ENCODE measurements at regions not wholly inside any gene's neighbourhood (a gene's known extent, or its start where the extent isn't known, plus 50 kb on each side); places are given as distances from the start of the nearest gene placed in this dataset.

- Histone ChIP-seq H3K27me3 (ENCODE audit: control insufficient read depth in 2 of 2, insufficient read depth in 2 of 2, low read length in 2 of 2) (no peaks in the 10 kb centered on the region), H3K9ac (ENCODE audit: insufficient read depth in 1 of 2, low read depth in 2 of 2, low read length in 2 of 2) (no peak overlapping the region), H3K4me3 (no peak overlapping the region), H2AFZ (ENCODE audit: low read depth, low read length) (no peak overlapping the region), H4K20me1 (replicated peaks; ENCODE audit: control insufficient read depth, insufficient read depth, low read length) (no peaks in the 10 kb centered on the region), H3K4me1 (replicated peaks in 1 of 2; ENCODE audit: control insufficient read depth in 2 of 2, insufficient read depth in 2 of 2, low read length in 2 of 2) (no peaks in the 10 kb centered on the region), H3K27ac (ENCODE audit: extremely low read depth, low read depth, low read length) (no peak overlapping the region), H3K9me3 (replicated peaks; ENCODE audit: control insufficient read depth, insufficient read depth, low read depth, low read length) (no peaks in the 10 kb centered on the region), H3K79me2 (ENCODE audit: control insufficient read depth, insufficient read depth, low read length) (no peaks in the 10 kb centered on the region), H3K4me2 (ENCODE audit: insufficient read depth, low read length) (no peak overlapping the region), H3K9me1 (ENCODE audit: control insufficient read depth, insufficient read depth, low read length) (no peaks in the 10 kb centered on the region), H3K36me3 (ENCODE audit: control insufficient read depth, insufficient read depth, low read length) (no peaks in the 10 kb centered on the region)
- TF ChIP-seq KLF1 (tag; IDR thresholded peaks at IDR 0.05) (no peak), TBP (optimal IDR thresholded peaks at IDR 0.05; ENCODE audit: low read depth, low read length) (no peak), C11orf30 (IDR thresholded peaks at IDR 0.05; ENCODE audit: low read depth) (no peak), PKNOX1 (IDR thresholded peaks at IDR 0.05) (no peak), ZNF444 (CRISPR knock-in tag; IDR thresholded peaks at IDR 0.05) (no peak), SRSF9 (IDR thresholded peaks at IDR 0.05; ENCODE audit: borderline replicate concordance, low read depth, low read length) (no peak), ID3 (CRISPR knock-in tag; IDR thresholded peaks at IDR 0.05) (no peak), ID3 (tag; IDR thresholded peaks at IDR 0.05) (no peak), CHD2 (IDR thresholded peaks at IDR 0.05; ENCODE audit: low read depth, low read length) (no peak), DACH1 (IDR thresholded peaks at IDR 0.05; ENCODE audit: partially characterized antibody) (no peak), MYBL2 (IDR thresholded peaks at IDR 0.05; ENCODE audit: low read depth) (no peak), MYBL2 (CRISPR knock-in tag; IDR thresholded peaks at IDR 0.05; ENCODE audit: borderline replicate concordance) (no peak), MLLT1 (IDR thresholded peaks at IDR 0.05) (no peak), E2F4 (CRISPR knock-in tag; IDR thresholded peaks at IDR 0.05; ENCODE audit: low read depth) (no peak)
- no peak for ATAC-seq
- no peak for DNase-seq (ENCODE audit: extremely low read depth in 1 of 4, low spot score in 3 of 4)
- POLR2A ChIA-PET = no interaction called here
- WGBS (ENCODE audit: insufficient coverage, low coverage, missing lambda C conversion rate) = 5% methylated on average over 2 of the region's 2 CpGs
- BruUV-seq (replicated peaks) = no TSS peak
- FAIRE-seq = no peak
- in situ Hi-C loops (cut with MboI) = no loop called here
- intact Hi-C loops (cut with micrococcal nuclease) = no loop called here
- CTCF ChIA-PET (ENCODE audit: low intra/inter-chr PET ratio) = no interaction called here
Measured at GRCh38 chr17:14950686-14951085, 314.4 kb downstream of the PMP22 start.
